Neuronal stem cell (in vitro differentiated cells): ENCODE measurements at regions not wholly inside any gene's neighbourhood (a gene's known extent, or its start where the extent isn't known, plus 50 kb on each side); places are given as distances from the start of the nearest gene placed in this dataset.

Experiments used
- DNase-seq: peaks from one replicate; pipeline ENCODE4 v3.0.0-alpha.2; 2013; ENCODE audit warnings: low spot score
- H2AFZ ChIP-seq: one replicate; pipeline ENCODE4 v1.6.1; 2013; ENCODE audit warnings: mild to moderate bottlenecking, low read length, inconsistent platforms
- H2AK5ac ChIP-seq: 2 replicates; pipeline ENCODE4 v1.6.1; 2013; ENCODE audit warnings: low read depth, mild to moderate bottlenecking, inconsistent platforms, low read length, moderate library complexity, mixed read lengths
- H2BK120ac ChIP-seq: 2 replicates; pipeline ENCODE4 v1.6.1; 2013; ENCODE audit warnings: low read depth, mild to moderate bottlenecking, inconsistent platforms, low read length, moderate library complexity, mixed read lengths
- H2BK12ac ChIP-seq: one replicate; pipeline ENCODE4 v1.6.1; 2013; ENCODE audit warnings: low read length, inconsistent platforms
- H2BK15ac ChIP-seq: 2 replicates; pipeline ENCODE4 v1.6.1; 2013; ENCODE audit warnings: mild to moderate bottlenecking, low read length, inconsistent platforms, mixed read lengths
- H2BK5ac ChIP-seq: one replicate; pipeline ENCODE4 v1.6.1; 2013; ENCODE audit warnings: inconsistent platforms, mild to moderate bottlenecking, low read length, moderate library complexity
- H3K14ac ChIP-seq: one replicate; pipeline ENCODE4 v1.6.1; 2013; ENCODE audit warnings: low read length, inconsistent platforms
- H3K18ac ChIP-seq: 2 replicates; pipeline ENCODE4 v1.6.1; 2013; ENCODE audit warnings: low read length, inconsistent platforms
- H3K23ac ChIP-seq: 2 replicates; pipeline ENCODE4 v1.6.1; 2013; ENCODE audit warnings: low read depth, mild to moderate bottlenecking, mixed read lengths, low read length, inconsistent platforms; ENCODE audit not compliant: poor library complexity
- H3K27ac ChIP-seq: replicated peaks from 3 replicates; pipeline ENCODE4 v1.5.1; 2013; ENCODE audit warnings: low read length, inconsistent platforms
- H3K27me3 ChIP-seq, 3 experiments: 2 replicates each; pipeline ENCODE4 v1.6.1; 2013; ENCODE audit warnings: low read length in 3 of 3, mild to moderate bottlenecking in 2 of 3, inconsistent platforms in 1 of 3, low read depth in 1 of 3, mixed read lengths in 1 of 3, moderate library complexity in 1 of 3; ENCODE audit not compliant: control insufficient read depth in 3 of 3, insufficient read depth in 3 of 3
- H3K36me3 ChIP-seq, 2 donors: replicated peaks in 1 of 2; 2 replicates each; pipeline ENCODE4 v1.6.1; 2013; ENCODE audit warnings: low read length in 2 of 2; ENCODE audit not compliant: control insufficient read depth in 2 of 2, insufficient read depth in 2 of 2
- H3K4ac ChIP-seq: 2 replicates; pipeline ENCODE4 v1.6.1; 2013; ENCODE audit warnings: inconsistent platforms, mild to moderate bottlenecking, low read length, moderate library complexity
- H3K4me1 ChIP-seq, 2 donors: 1 replicate in 1 of 2; 2 replicates in 1 of 2; pipeline ENCODE4 v1.6.1; 2013; ENCODE audit warnings: low read length in 2 of 2, low read depth in 1 of 2; ENCODE audit not compliant: control insufficient read depth in 2 of 2, insufficient read depth in 1 of 2
- H3K4me2 ChIP-seq: one replicate; pipeline ENCODE4 v1.6.1; 2013; ENCODE audit warnings: mild to moderate bottlenecking, low read length, inconsistent platforms; ENCODE audit not compliant: insufficient read depth, poor library complexity, severe bottlenecking
- H3K4me3 ChIP-seq, 2 donors: 2 replicates each; pipeline ENCODE4 v1.5.1; 2013; ENCODE audit warnings: low read length in 2 of 2, mild to moderate bottlenecking in 2 of 2, inconsistent platforms in 1 of 2, moderate library complexity in 1 of 2
- H3K79me1 ChIP-seq: one replicate; pipeline ENCODE4 v1.6.1; 2013; ENCODE audit warnings: low read depth, mild to moderate bottlenecking, inconsistent platforms, low read length, moderate library complexity
- H3K9ac ChIP-seq: one replicate; pipeline ENCODE4 v1.6.1; 2013; ENCODE audit warnings: mild to moderate bottlenecking, low read depth, low read length, inconsistent platforms; ENCODE audit not compliant: poor library complexity
- H3K9me3 ChIP-seq, 2 donors: replicated peaks in 1 of 2; 2 replicates each; pipeline versions ENCODE3 to v1.6.1; 2013; ENCODE audit warnings: low read length in 2 of 2, mild to moderate bottlenecking in 2 of 2, inconsistent platforms in 1 of 2, low read depth in 1 of 2, mixed read lengths in 1 of 2, moderate library complexity in 1 of 2; ENCODE audit not compliant: control insufficient read depth in 2 of 2, insufficient read depth in 1 of 2
- H4K8ac ChIP-seq: one replicate; pipeline ENCODE4 v1.6.1; 2013; ENCODE audit warnings: low read depth, mild to moderate bottlenecking, inconsistent platforms, low read length, moderate library complexity
- H4K91ac ChIP-seq: one replicate; pipeline ENCODE4 v1.6.1; 2013; ENCODE audit warnings: low read length, low read depth, mild to moderate bottlenecking, inconsistent platforms; ENCODE audit not compliant: poor library complexity
- WGBS, 2 donors: extraction: QIAGEN DNeasy Blood & Tissue Kit; methylation state at CpG; one replicate each; pipeline ENCODE4 v1.1.7; 2013; ENCODE audit warnings: missing lambda C conversion rate in 2 of 2, mixed read lengths in 1 of 2; ENCODE audit not compliant: insufficient read length in 2 of 2, insufficient replicate concordance in 1 of 2; ENCODE audit errors: extremely low coverage in 2 of 2; 5-methylcytosine and 5-hydroxymethylcytosine counted together

DNA sequence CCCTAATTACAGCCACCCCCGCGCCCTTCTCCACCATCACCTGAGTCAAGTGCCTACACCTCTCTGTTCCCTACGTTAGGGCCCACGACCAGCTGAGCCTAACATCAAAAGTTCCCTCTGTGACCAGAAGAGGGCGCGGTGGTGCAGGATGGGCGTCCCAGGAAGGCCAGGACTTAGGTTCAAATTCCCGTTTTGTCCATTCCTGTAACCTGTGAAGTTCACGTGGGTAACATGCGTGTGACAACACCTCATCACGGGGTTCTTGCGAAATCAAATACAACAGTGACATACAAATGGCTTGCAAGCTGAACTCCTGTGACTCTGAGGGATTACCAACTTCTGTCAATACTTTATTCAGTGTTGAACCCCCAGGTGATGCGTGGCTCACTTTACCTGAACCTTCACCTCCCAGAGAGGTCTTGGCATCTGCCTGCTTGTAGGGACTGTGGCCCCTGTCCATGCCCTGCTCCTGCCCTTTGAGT lies 207.9 kb downstream of the ARL4C start:
- peak overlapping the region; percentile 11 for H2BK12ac ChIP-seq
- peak; percentile 70 for DNase-seq
- peak overlapping the region; percentile 20 for H3K18ac ChIP-seq

DNA sequence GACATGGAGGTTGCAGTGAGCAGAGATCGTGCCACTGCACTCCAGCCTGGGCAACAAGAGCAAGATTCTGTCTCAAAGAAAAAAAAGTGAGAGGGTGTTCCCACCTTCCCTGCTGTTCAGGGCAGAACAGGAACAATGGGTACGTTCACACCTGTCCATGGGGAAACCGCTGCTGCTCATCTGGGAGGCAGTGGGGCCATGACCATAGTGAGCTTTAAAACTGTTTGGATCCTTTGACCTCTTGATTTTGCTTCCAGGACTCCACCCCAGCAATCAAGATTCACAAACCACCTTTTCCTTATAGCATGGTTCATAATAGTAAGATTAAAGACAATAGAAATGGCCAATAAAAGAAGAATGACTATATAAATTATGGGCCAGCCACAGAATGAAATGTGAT lies 209.2 kb downstream of the ARL4C start:
- Histone ChIP-seq H3K27me3 (no peaks in the 10 kb centered on the region), H3K27ac (no peak overlapping the region), H4K8ac (no peak overlapping the region), H2BK15ac (no peak overlapping the region), H2AK5ac (no peak overlapping the region), H3K4ac (no peak overlapping the region), H3K18ac (no peak overlapping the region), H3K4me3 (no peak overlapping the region), H3K36me3 (no peaks in the 10 kb centered on the region), H3K4me2 (no peak overlapping the region), H2BK120ac (no peak overlapping the region), H3K9ac (no peak overlapping the region), H3K9me3 (no peaks in the 10 kb centered on the region), H3K14ac (no peak overlapping the region), H4K91ac (no peak overlapping the region), H3K23ac (no peak overlapping the region), H2BK12ac (no peak overlapping the region), H3K79me1 (no peaks in the 10 kb centered on the region), H2BK5ac (no peak overlapping the region), H3K4me1 (peaks cover 0 to 13% of the 10 kb centered on the region in 2 donors), H2AFZ (no peak overlapping the region)
- WGBS, 2 donors, result no CpG with 5 or more reads among the region's 3 CpGs
- no peak for DNase-seq

More for the DNA sequence above, 207.9 kb downstream of the ARL4C start:
- Histone ChIP-seq H4K8ac (no peak overlapping the region), H3K4me3 (no peak overlapping the region), H3K9me3 (no peaks in the 10 kb centered on the region), H3K23ac (no peak overlapping the region), H3K9ac (no peak overlapping the region), H4K91ac (no peak overlapping the region), H3K36me3 (no peaks in the 10 kb centered on the region), H3K4ac (no peak overlapping the region), H2AK5ac (no peak overlapping the region), H3K14ac (no peak overlapping the region), H3K27me3 (no peaks in the 10 kb centered on the region), H3K4me1 (peaks cover 0 to 15% of the 10 kb centered on the region in 2 donors), H3K27ac (no peak overlapping the region), H3K79me1 (no peaks in the 10 kb centered on the region), H2AFZ (no peak overlapping the region), H3K4me2 (no peak overlapping the region), H2BK5ac (no peak overlapping the region), H2BK15ac (peak overlapping the region; percentile 53), H2BK120ac (peak overlapping the region; percentile 10)
- no CpG with 5 or more reads among the region's 13 CpGs for WGBS, 2 donors

DNA sequence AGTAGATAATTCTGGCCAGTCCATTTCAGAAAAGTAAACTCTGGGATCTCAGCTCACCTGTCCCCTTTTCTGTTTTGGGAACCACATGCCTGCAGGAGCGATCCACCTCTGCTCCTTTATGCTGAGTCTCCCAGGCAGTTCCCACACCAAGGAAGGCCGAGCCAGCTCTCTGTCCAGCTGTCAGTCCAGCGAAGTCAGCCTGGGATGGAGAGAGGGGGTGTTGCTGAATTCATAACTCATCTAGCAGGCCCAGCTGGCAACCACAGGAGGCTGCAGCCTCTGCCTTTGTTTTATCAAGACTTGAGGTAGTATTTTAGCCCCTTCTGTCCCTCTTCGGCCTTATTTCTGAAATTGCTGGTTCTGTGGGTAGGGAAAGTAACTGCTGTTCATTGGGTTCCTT lies 209.9 kb downstream of the ARL4C start:
- no CpG with 5 or more reads among the region's 4 CpGs for WGBS, 2 donors
- DNase-seq, result no peak

DNA sequence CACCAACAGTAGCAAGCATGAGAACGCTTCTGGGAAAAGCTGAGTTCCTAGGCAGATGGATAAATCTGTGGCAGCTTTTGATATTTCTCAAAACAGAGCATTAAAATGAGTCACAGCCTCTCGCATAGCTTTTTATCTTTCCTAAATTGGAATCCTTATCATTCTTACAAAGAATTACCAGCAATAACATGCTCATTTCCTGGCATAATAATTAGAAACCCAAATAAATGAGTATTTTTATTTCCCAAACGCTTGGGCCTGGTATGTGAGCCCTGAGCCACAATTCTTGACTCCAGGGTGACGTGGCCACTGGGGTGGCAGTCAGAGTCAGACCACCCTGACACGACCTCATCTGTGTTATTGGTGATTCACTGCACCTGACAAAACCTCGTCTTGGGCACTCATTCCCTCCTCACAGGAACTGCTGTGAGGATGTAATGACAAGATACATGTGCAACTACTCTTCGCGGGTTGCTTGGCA lies 210.7 kb downstream of the ARL4C start:
- Histone ChIP-seq H3K23ac (no peak overlapping the region), H3K4me1 (peaks cover 0 to 11% of the 10 kb centered on the region in 2 donors), H3K9ac (no peak overlapping the region), H3K27me3 (no peaks in the 10 kb centered on the region), H3K79me1 (no peaks in the 10 kb centered on the region), H3K4me3 (no peak overlapping the region), H2AK5ac (no peak overlapping the region), H3K14ac (no peak overlapping the region), H3K18ac (peak overlapping the region; percentile 65), H2AFZ (no peak overlapping the region), H3K36me3 (no peaks in the 10 kb centered on the region), H3K4ac (no peak overlapping the region), H2BK12ac (no peak overlapping the region), H2BK5ac (no peak overlapping the region), H3K27ac (no peak overlapping the region), H4K8ac (no peak overlapping the region), H3K9me3 (no peaks in the 10 kb centered on the region), H3K4me2 (no peak overlapping the region), H4K91ac (no peak overlapping the region), H2BK120ac (no peak overlapping the region), H2BK15ac (no peak overlapping the region)
- whole genome bisulfite sequencing, 2 donors, result no CpG with 5 or more reads among the region's 8 CpGs
- DNase-seq, result no peak

More for the DNA sequence above, 209.9 kb downstream of the ARL4C start:
- Histone ChIP-seq H2BK12ac (peak overlapping the region; percentile 34), H3K4me1 (peaks cover 0 to 13% of the 10 kb centered on the region in 2 donors), H2BK5ac (no peak overlapping the region), H3K4me2 (no peak overlapping the region), H3K4ac (no peak overlapping the region), H2BK120ac (peak overlapping the region; percentile 57), H3K23ac (no peak overlapping the region), H3K36me3 (no peaks in the 10 kb centered on the region), H3K27me3 (no peaks in the 10 kb centered on the region), H2AK5ac (no peak overlapping the region), H4K8ac (no peak overlapping the region), H3K79me1 (no peaks in the 10 kb centered on the region), H3K14ac (no peak overlapping the region), H3K18ac (peak overlapping the region; percentile 27), H3K4me3 (no peak overlapping the region), H3K9me3 (no peaks in the 10 kb centered on the region), H2BK15ac (no peak overlapping the region), H2AFZ (no peak overlapping the region), H4K91ac (no peak overlapping the region), H3K27ac (no peak overlapping the region), H3K9ac (no peak overlapping the region)
